SK-N-SH (cell line): ENCODE measurements at regions not wholly inside any gene's neighbourhood (a gene's known extent, or its start where the extent isn't known, plus 50 kb on each side); places are given as distances from the start of the nearest gene placed in this dataset.
"Not testable (repeated sequence)": the region's sequence is repeated elsewhere in the genome, so short reads cannot be mapped to it uniquely, and the experiment has no call there.

ENCODE experiments used
- CTCF ChIA-PET: fragments of 300-600, 350-600 bp; formaldehyde crosslinking; extraction: SDS; loops from one replicate; lab custom pipeline; 2021; lab: Yijun Ruan, JAX
- POLR2A ChIA-PET: fragments of 350-600 bp; sonication (Branson Sonifier 250); formaldehyde crosslinking; extraction: SDS; loops from one replicate; lab custom pipeline; 2020; ENCODE audit warnings: antibody characterized with exemption, inconsistent platforms; lab: Yijun Ruan, JAX
- DNase-seq: peaks from one replicate; pipeline ENCODE4 v3.0.0; 2012
- H2AFZ ChIP-seq: fragments of 200-600 bp; sonication (generic); 2 replicates; pipeline ENCODE4 v1.8.1; 2016; ENCODE audit warnings: antibody characterized with exemption, mild to moderate bottlenecking, low read depth
- H3F3A ChIP-seq: fragments of 200-600 bp; sonication (generic); replicated peaks from 2 replicates; pipeline ENCODE3; 2016; ENCODE audit warnings: antibody characterized with exemption, mild to moderate bottlenecking; ENCODE audit not compliant: insufficient read depth
- H3K27ac ChIP-seq, 2 experiments: fragments of 200-500 bp in 1 of 2; fragments of 200-600 bp in 1 of 2; sonication (Bioruptor generic) in 1 of 2; sonication (generic), shearing (Covaris generic) in 1 of 2; 2 replicates each; pipeline versions ENCODE4 v1.5.1 to v1.6.1; 2014 to 2016; ENCODE audit warnings: low read depth in 2 of 2, inconsistent platforms in 1 of 2, low read length in 1 of 2, mild to moderate bottlenecking in 1 of 2, mixed read lengths in 1 of 2
- H3K27me3 ChIP-seq: fragments of 200-600 bp; sonication (generic), shearing (Covaris generic); 2 replicates; pipeline ENCODE4 v1.6.1; 2016; ENCODE audit warnings: mixed run types; ENCODE audit not compliant: insufficient read depth
- H3K36me3 ChIP-seq, 2 experiments: fragments of 200-500 bp in 1 of 2; fragments of 200-600 bp in 1 of 2; sonication (Bioruptor generic) in 1 of 2; sonication (generic) in 1 of 2; replicated peaks in 1 of 2; 2 replicates each; pipeline versions ENCODE3 to v1.5.1; 2014 to 2016; ENCODE audit warnings: low read length in 1 of 2, mild to moderate bottlenecking in 1 of 2; ENCODE audit not compliant: insufficient read depth in 2 of 2, control insufficient read depth in 1 of 2
- H3K4me1 ChIP-seq, 2 experiments: fragments of 200-500 bp in 1 of 2; fragments of 200-600 bp in 1 of 2; sonication (Bioruptor generic) in 1 of 2; sonication (generic), shearing (Covaris generic) in 1 of 2; 2 replicates each; pipeline versions ENCODE4 v1.5.1 to v1.6.1; 2014 to 2016; ENCODE audit warnings: low read depth in 1 of 2, low read length in 1 of 2, mixed run types in 1 of 2; ENCODE audit not compliant: insufficient read depth in 2 of 2, control insufficient read depth in 1 of 2
- H3K4me2 ChIP-seq: fragments of 200-600 bp; sonication (generic), shearing (Covaris generic); 2 replicates; pipeline ENCODE4 v1.6.1; 2017; ENCODE audit warnings: mixed run types
- H3K4me3 ChIP-seq, 2 experiments: fragments of 200-500 bp in 1 of 2; fragments of 200-600 bp in 1 of 2; sonication (Bioruptor generic) in 1 of 2; sonication (generic), shearing (Covaris generic) in 1 of 2; 2 replicates each; pipeline versions ENCODE4 v1.5.1 to v1.8.1; 2014 to 2016; ENCODE audit warnings: low read depth in 2 of 2, inconsistent platforms in 1 of 2, low read length in 1 of 2, mild to moderate bottlenecking in 1 of 2, mixed read lengths in 1 of 2, moderate library complexity in 1 of 2
- H3K79me2 ChIP-seq: fragments of 200-600 bp; sonication (generic); 2 replicates; pipeline ENCODE4 v1.8.1; 2017; ENCODE audit warnings: mild to moderate bottlenecking; ENCODE audit not compliant: insufficient read depth
- H3K9ac ChIP-seq: fragments of 200-600 bp; sonication (generic); 2 replicates; pipeline ENCODE4 v1.6.1; 2017; ENCODE audit warnings: mixed run types
- H3K9me2 ChIP-seq: fragments of 200-600 bp; sonication (generic); 2 replicates; pipeline ENCODE4 v1.6.1; 2017; ENCODE audit warnings: mixed run types
- H3K9me3 ChIP-seq: fragments of 200-600 bp; sonication (generic); 2 replicates; pipeline ENCODE4 v1.6.1; 2017; ENCODE audit warnings: mixed run types, mild to moderate bottlenecking, moderate library complexity
- H4K20me1 ChIP-seq: fragments of 200-600 bp; sonication (generic); 2 replicates; pipeline ENCODE4 v1.6.1; 2017; ENCODE audit warnings: mild to moderate bottlenecking, mixed run types; ENCODE audit not compliant: insufficient read depth
- CHD2 ChIP-seq: fragments of 150-350 bp; IDR thresholded peaks from 2 replicates; pipeline ENCODE4 v1.6.1; 2018; ENCODE audit warnings: low read length; ENCODE audit not compliant: partially characterized antibody
- ELF1 ChIP-seq: IDR thresholded peaks from 2 replicates; pipeline ENCODE4 v1.4.0; 2012
- FOSL2 ChIP-seq: IDR thresholded peaks from 2 replicates; pipeline ENCODE4 v1.4.0; 2012; ENCODE audit warnings: low read depth, mild to moderate bottlenecking, moderate library complexity, borderline replicate concordance
- FOXM1 ChIP-seq: IDR thresholded peaks from 2 replicates; pipeline ENCODE4 v1.4.0; 2012; ENCODE audit warnings: low read depth, mild to moderate bottlenecking
- GATA2 ChIP-seq: sonication (generic); formaldehyde crosslinking; IDR thresholded peaks from 2 replicates; pipeline ENCODE4 v1.5.0; 2020; ENCODE audit warnings: mild to moderate bottlenecking, missing genetic modification reagents
- IRF3 ChIP-seq: fragments of 150-350 bp; IDR thresholded peaks from 2 replicates; pipeline ENCODE4 v1.6.1; 2016; ENCODE audit warnings: mild to moderate bottlenecking, low read depth, low read length
- MAX ChIP-seq: IDR thresholded peaks from 2 replicates; pipeline ENCODE4 v1.4.0; 2012; ENCODE audit warnings: low read depth
- MEF2A ChIP-seq: IDR thresholded peaks from 2 replicates; pipeline ENCODE4 v1.4.0; 2012; ENCODE audit warnings: low read depth, borderline replicate concordance
- MXI1 ChIP-seq: IDR thresholded peaks from 2 replicates; pipeline ENCODE4 v1.6.1; 2012; ENCODE audit warnings: mild to moderate bottlenecking, low read depth, low read length, improper control_type of control experiment
- NFIC ChIP-seq: IDR thresholded peaks from 2 replicates; pipeline ENCODE4 v1.4.0; 2012; ENCODE audit warnings: borderline replicate concordance
- SIN3A ChIP-seq: IDR thresholded peaks from 2 replicates; pipeline ENCODE4 v1.6.1; 2012; ENCODE audit warnings: low read depth, mild to moderate bottlenecking, low read length, moderate library complexity, borderline replicate concordance
- TEAD4 ChIP-seq: IDR thresholded peaks from 2 replicates; pipeline ENCODE4 v1.4.0; 2012; ENCODE audit warnings: mild to moderate bottlenecking, borderline replicate concordance; ENCODE audit not compliant: insufficient read depth
- ZBTB33 ChIP-seq: IDR thresholded peaks from 2 replicates; pipeline ENCODE4 v1.4.0; 2012; ENCODE audit warnings: low read depth, borderline replicate concordance
- WGBS: methylation state at CpG from one replicate; pipeline ENCODE4 v1.1.6; 2017; ENCODE audit warnings: low lambda C conversion rate; 5-methylcytosine and 5-hydroxymethylcytosine counted together

- H3K27me3 ChIP-seq: no peaks in the 10 kb centered on the region
- 2% methylated on average over 1 of the region's 1 CpG for WGBS
- POLR2A ChIA-PET: no interaction called here
Measured at GRCh38 chr20:22052025-22052650, 346.7 kb downstream of the PAX1 start.

GRCh38 chr20:22045956-22046507 lies 340.6 kb downstream of the PAX1 start:
- H3K9ac ChIP-seq, H3K36me3 ChIP-seq, H2AFZ ChIP-seq, CTCF ChIA-PET, H3K9me3 ChIP-seq, H3K27ac ChIP-seq, H3K4me1 ChIP-seq, H3K27me3 ChIP-seq, H3K4me2 ChIP-seq, H3K79me2 ChIP-seq, DNase-seq, POLR2A ChIA-PET, H3K4me3 ChIP-seq, H4K20me1 ChIP-seq, H3F3A ChIP-seq, H3K9me2 ChIP-seq: not testable (repeated sequence)
- WGBS: 2% methylated on average over 8 of the region's 13 CpGs

More at GRCh38 chr20:22052025-22052650, 346.7 kb downstream of the PAX1 start:
- no peaks in the 10 kb centered on the region for H4K20me1 ChIP-seq
- H3K9ac ChIP-seq: no peak overlapping the region
- H2AFZ ChIP-seq: no peak overlapping the region
- no peak for DNase-seq
- H3K4me1 ChIP-seq: no peaks in the 10 kb centered on the region
- H3K4me2 ChIP-seq: no peak overlapping the region
- no peaks in the 10 kb centered on the region for H3K36me3 ChIP-seq
- H3K79me2 ChIP-seq: no peaks in the 10 kb centered on the region
- H3K9me3 ChIP-seq: no peaks in the 10 kb centered on the region
- CTCF ChIA-PET: interaction anchor here (1.2 kb wide), 1 partner anchor 243 kb away, joined by 3 read pairs; no protein-coding TSS in a partner anchor
- H3K9me2 ChIP-seq: no peaks in the 10 kb centered on the region
- no peak overlapping the region for H3K27ac ChIP-seq
- H3F3A ChIP-seq: no peaks in the 10 kb centered on the region
- TF ChIP-seq NFIC: no peak
- no peak for TF ChIP-seq ZBTB33
- TF ChIP-seq IRF3: no peak
- TF ChIP-seq SIN3A: no peak
- no peak for TF ChIP-seq MEF2A
- no peak for TF ChIP-seq CHD2
- TF ChIP-seq ELF1: no peak
- no peak for TF ChIP-seq MAX
- no peak for TF ChIP-seq GATA2 (CRISPR knock-in tag)
- no peak for TF ChIP-seq FOSL2
- no peak for TF ChIP-seq TEAD4
- no peak for TF ChIP-seq MXI1
- no peak for TF ChIP-seq FOXM1
- no peak overlapping the region for H3K4me3 ChIP-seq
